ENCODE measurements at regions not wholly inside any gene's neighbourhood (a gene's known extent, or its start where the extent isn't known, plus 50 kb on each side); places are given as distances from the start of the nearest gene placed in this dataset.

- no peaks in the 10 kb centered on the region for H3K4me1 ChIP-seq
- no peak overlapping the region for H3K4me3 ChIP-seq
- no peak overlapping the region for H3K27ac ChIP-seq
- no peaks in the 10 kb centered on the region for H3K36me3 ChIP-seq
- no peaks in the 10 kb centered on the region for H3K9me3 ChIP-seq
- FAIRE-seq = no peak
- intact Hi-C loops (cut with DNase I) = no loop called here
- 68 to 82% methylated on average over 5 of the region's 5 CpGs for WGBS, 2 donors
- H3K27me3 ChIP-seq = no peaks in the 10 kb centered on the region
- DNase-seq = no peak
- no peak for ATAC-seq
- TF ChIP-seq CTCF (IDR thresholded peaks at IDR 0.05) = no peak
Measured at GRCh38 chr2:100699131-100699530, 120.8 kb upstream of the NPAS2 start.

GRCh38 chr2:100702438-100703109, 117.4 kb upstream of the NPAS2 start:
- Histone ChIP-seq H3K36me3 (no peaks in the 10 kb centered on the region), H3K27ac (no peak overlapping the region), H3K9me3 (no peaks in the 10 kb centered on the region), H3K27me3 (no peaks in the 10 kb centered on the region), H3K4me1 (no peaks in the 10 kb centered on the region), H3K4me3 (no peak overlapping the region)
- no peak for TF ChIP-seq CTCF (IDR thresholded peaks at IDR 0.05)
- ATAC-seq = no peak
- no peak for DNase-seq
- intact Hi-C loops (cut with DNase I) = no loop called here
- 66 to 74% methylated on average over 5 of the region's 5 CpGs for WGBS, 2 donors
- FAIRE-seq = no peak

GRCh38 chr2:100703213-100703612, 116.7 kb upstream of the NPAS2 start:
- Histone ChIP-seq H3K9me3 (no peaks in the 10 kb centered on the region), H3K27ac (no peak overlapping the region), H3K27me3 (no peaks in the 10 kb centered on the region), H3K4me3 (no peak overlapping the region), H3K36me3 (no peaks in the 10 kb centered on the region), H3K4me1 (no peaks in the 10 kb centered on the region)
- TF ChIP-seq CTCF (IDR thresholded peaks at IDR 0.05) = no peak
- no peak for FAIRE-seq
- intact Hi-C loops (cut with DNase I) = no loop called here
- ATAC-seq = no peak
- DNase-seq = no peak
- WGBS, 2 donors = 83 to 87% methylated on average over 5 of the region's 5 CpGs

- ATAC-seq = no peak
- FAIRE-seq = no peak
- Histone ChIP-seq H3K9me3 (no peaks in the 10 kb centered on the region), H3K4me3 (no peak overlapping the region), H3K27ac (no peak overlapping the region), H3K27me3 (no peaks in the 10 kb centered on the region), H3K4me1 (no peaks in the 10 kb centered on the region), H3K36me3 (no peaks in the 10 kb centered on the region)
- intact Hi-C loops (cut with DNase I) = no loop called here
- 80 to 81% methylated on average over 3 of the region's 3 CpGs for WGBS, 2 donors
- no peak for DNase-seq
- no peak for TF ChIP-seq CTCF (IDR thresholded peaks at IDR 0.05)
Measured at GRCh38 chr2:100703739-100704138, 116.2 kb upstream of the NPAS2 start.

GRCh38 chr2:100704156-100704555, 115.8 kb upstream of the NPAS2 start:
- TF ChIP-seq CTCF (IDR thresholded peaks at IDR 0.05) = no peak
- Histone ChIP-seq H3K36me3 (no peaks in the 10 kb centered on the region), H3K9me3 (no peaks in the 10 kb centered on the region), H3K4me1 (no peaks in the 10 kb centered on the region), H3K4me3 (no peak overlapping the region), H3K27me3 (no peaks in the 10 kb centered on the region), H3K27ac (no peak overlapping the region)
- DNase-seq (no peak), ATAC-seq (no peak), FAIRE-seq (no peak)
- intact Hi-C loops (cut with DNase I) = no loop called here
- 86 to 89% methylated on average over 7 of the region's 7 CpGs for WGBS, 2 donors
